AG04449 (cell line): ENCODE measurements at regions not wholly inside any gene's neighbourhood (a gene's known extent, or its start where the extent isn't known, plus 50 kb on each side); places are given as distances from the start of the nearest gene placed in this dataset.

Source experiments
- CTCF ChIA-PET: fragments of 350-600 bp; formaldehyde crosslinking; extraction: SDS; loops from one replicate; lab custom pipeline; 2021; ENCODE audit warnings: antibody characterized with exemption; lab: Yijun Ruan, JAX
- POLR2A ChIA-PET: fragments of 400-600, 350-600 bp; formaldehyde crosslinking; extraction: SDS; loops from one replicate; lab custom pipeline; 2020; ENCODE audit warnings: antibody characterized with exemption, inconsistent platforms; lab: Yijun Ruan, JAX
- DNase-seq: peaks from one replicate; pipeline ENCODE4 v3.0.0-alpha.2; 2010; ENCODE audit warnings: low read depth, low spot score
- H3K4me3 ChIP-seq: 2 replicates; pipeline ENCODE4 v1.5.1; 2011; ENCODE audit warnings: low read depth, mild to moderate bottlenecking, control low read depth, low read length
- TF ChIP-seq, protein P1 (sequence below): IDR thresholded peaks from one replicate; pipeline ENCODE4 v1.5.1; 2011; ENCODE audit warnings: mild to moderate bottlenecking, moderate library complexity, low read length, control low read depth, inconsistent platforms; ENCODE audit not compliant: insufficient read depth; ENCODE audit errors: missing control alignments

DNA sequence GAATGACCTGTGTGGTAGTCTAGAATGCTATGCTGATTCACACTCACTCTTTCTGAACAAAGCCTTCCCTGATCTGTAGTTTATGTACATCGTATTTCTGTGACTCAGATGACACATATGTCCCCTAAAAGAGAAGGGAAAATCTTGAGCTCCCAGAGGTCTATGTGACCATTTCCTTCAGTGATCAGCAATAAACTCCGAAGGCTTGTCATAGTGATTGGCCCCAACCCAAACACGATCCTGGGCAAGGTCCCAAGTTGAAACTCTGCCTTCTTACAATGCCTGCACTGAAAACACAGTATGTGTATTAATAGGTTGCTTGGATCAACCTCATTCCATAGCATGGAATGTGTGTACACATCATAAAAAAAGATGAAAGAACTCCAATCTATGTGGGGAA lies 685.8 kb downstream of the MAT2B start:
- ChIA-PET POLR2A (no interaction called here), CTCF (no interaction called here)
- H3K4me3 ChIP-seq: no peak overlapping the region
- DNase-seq: peak; percentile 19
- TF ChIP-seq, protein P1, sequence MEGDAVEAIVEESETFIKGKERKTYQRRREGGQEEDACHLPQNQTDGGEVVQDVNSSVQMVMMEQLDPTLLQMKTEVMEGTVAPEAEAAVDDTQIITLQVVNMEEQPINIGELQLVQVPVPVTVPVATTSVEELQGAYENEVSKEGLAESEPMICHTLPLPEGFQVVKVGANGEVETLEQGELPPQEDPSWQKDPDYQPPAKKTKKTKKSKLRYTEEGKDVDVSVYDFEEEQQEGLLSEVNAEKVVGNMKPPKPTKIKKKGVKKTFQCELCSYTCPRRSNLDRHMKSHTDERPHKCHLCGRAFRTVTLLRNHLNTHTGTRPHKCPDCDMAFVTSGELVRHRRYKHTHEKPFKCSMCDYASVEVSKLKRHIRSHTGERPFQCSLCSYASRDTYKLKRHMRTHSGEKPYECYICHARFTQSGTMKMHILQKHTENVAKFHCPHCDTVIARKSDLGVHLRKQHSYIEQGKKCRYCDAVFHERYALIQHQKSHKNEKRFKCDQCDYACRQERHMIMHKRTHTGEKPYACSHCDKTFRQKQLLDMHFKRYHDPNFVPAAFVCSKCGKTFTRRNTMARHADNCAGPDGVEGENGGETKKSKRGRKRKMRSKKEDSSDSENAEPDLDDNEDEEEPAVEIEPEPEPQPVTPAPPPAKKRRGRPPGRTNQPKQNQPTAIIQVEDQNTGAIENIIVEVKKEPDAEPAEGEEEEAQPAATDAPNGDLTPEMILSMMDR: no peak

DNA sequence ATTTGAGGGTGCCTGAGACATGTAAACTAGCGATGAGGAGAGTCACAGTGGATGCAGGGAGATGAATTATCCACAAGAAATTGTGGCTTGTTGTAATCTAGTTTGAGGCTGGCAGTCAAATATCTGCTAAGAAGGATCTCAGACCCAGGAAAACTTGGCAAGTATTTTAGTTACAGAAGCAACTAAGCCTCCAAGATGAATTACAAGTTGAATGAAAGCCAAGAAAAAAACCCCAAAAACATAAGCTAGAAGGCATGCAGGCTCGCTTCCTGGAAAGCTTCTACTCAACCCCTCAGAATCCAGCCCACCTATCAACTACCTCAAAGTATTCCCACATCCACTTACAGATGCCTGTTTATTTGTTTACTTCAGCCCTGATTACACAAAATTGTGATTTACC lies 696.9 kb downstream of the MAT2B start:
- ChIA-PET CTCF (no interaction called here), POLR2A (no interaction called here)

DNA sequence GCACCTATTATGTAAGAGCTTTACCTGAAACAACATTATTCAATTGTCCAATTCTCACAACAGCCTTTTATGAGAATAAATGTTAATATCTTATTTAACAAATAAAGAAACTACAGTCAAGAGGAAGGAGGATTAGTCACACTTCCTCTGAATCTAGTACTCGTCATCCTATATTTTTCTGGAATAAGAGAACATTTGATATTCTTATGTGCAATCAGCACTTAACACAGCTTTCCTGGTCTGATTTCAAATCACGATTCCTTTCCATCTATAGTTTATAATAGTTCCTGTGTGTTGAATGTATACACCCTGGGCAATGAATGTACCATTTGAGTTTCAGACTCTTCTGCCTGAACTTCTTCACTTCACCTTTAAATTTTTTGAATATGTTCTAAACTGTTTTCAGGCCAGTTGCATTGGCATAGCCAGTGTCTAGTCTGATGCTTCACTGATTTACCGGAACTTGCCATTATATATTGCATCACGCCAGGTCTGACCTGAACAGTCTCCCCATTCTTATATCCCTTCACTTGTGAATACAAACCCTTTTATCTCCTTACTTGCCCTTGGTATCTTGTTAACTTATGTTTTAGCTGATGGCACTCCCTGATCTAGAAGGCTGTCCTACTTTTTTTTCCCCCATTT lies 698.3 kb downstream of the MAT2B start:
- TF ChIP-seq, protein P1: no peak
- DNase-seq: no peak
- ChIA-PET POLR2A (no interaction called here), CTCF (no interaction called here)
- no peak overlapping the region for H3K4me3 ChIP-seq

More for the DNA sequence above, 696.9 kb downstream of the MAT2B start:
- no peak overlapping the region for H3K4me3 ChIP-seq
- DNase-seq: peak; percentile 16
- TF ChIP-seq, protein P1: no peak

DNA sequence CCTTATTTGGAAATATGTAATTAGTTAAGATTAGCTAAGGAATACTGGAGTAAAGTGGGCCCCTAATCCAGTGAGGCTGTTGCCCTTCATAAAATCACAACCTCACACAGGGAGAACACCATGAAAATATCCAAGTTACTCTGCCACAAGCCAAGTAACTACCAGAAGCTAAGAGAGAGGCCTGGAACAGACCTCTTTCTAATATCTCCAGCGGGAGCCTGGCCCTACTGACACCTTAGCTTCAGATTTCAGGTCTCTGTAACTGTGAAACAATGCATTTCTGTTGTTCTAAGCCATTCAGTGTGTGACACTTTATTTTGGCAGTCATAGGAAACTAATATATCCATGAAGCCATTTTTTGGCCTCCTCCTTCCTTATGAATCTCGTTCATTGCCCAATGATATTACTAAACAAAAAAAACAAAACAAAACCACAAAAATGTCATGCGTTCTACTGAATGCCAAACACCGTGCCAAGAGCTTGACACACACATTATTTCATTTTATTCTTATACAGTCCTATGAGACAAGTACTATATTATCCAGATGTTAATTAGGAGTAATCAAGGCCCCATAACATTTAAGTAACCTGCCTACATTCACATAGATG lies 699.0 kb downstream of the MAT2B start:
- CTCF ChIA-PET: no interaction called here
- POLR2A ChIA-PET: no interaction called here
- peak; percentile 26 for DNase-seq
- TF ChIP-seq, protein P1: no peak
- H3K4me3 ChIP-seq: no peak overlapping the region

DNA sequence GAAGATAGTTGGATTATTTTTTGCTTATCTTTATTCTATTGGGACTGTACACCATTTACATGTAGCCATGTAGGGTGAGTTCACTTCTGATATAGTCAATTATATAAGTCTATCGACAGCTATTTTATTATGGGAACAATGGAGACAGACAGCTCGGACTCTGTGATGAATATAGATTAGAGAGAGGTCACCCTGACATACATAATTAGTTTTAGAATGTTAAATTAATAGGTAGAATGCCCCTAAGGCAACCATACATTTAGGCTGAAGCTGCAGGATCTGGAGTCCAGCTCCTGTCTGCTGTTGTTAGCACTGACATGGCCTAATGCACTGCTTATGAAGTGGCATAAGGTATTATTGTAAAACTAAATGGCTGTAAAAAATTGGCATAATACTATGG lies 700.8 kb downstream of the MAT2B start:
- no peak overlapping the region for H3K4me3 ChIP-seq
- no peak for DNase-seq
- TF ChIP-seq, protein P1: no peak
- ChIA-PET CTCF (no interaction called here), POLR2A (no interaction called here)

DNA sequence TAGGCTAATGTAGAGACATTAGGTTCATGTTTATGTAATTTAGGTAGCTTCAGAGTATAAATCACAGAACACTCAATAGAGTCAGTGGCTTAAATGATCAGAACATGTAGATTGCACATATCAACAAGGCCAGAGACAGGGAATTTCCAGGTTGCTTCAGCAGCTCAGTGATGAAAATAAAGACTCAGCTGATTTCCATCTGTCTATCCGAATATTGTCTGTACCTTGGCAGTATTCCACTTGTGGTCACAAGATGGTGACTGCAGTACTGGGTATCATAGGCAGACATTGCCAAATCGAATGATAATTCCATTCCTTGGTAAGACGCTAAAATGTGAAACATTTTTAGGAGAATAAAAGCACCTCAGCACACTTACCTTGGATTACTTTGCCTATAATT lies 702.2 kb downstream of the MAT2B start:
- TF ChIP-seq, protein P1: no peak
- DNase-seq: no peak
- CTCF ChIA-PET: no interaction called here
- no peak overlapping the region for H3K4me3 ChIP-seq
- POLR2A ChIA-PET: no interaction called here
